SK-N-SH (cell line): ENCODE measurements at regions not wholly inside any gene's neighbourhood (a gene's known extent, or its start where the extent isn't known, plus 50 kb on each side); places are given as distances from the start of the nearest gene placed in this dataset.

ENCODE experiments used
- CTCF ChIA-PET: fragments of 300-600, 350-600 bp; formaldehyde crosslinking; extraction: SDS; loops from one replicate; lab custom pipeline; 2021; lab: Yijun Ruan, JAX
- POLR2A ChIA-PET: fragments of 350-600 bp; sonication (Branson Sonifier 250); formaldehyde crosslinking; extraction: SDS; loops from one replicate; lab custom pipeline; 2020; ENCODE audit warnings: antibody characterized with exemption, inconsistent platforms; lab: Yijun Ruan, JAX
- DNase-seq: peaks from one replicate; pipeline ENCODE4 v3.0.0; 2012
- H2AFZ ChIP-seq: fragments of 200-600 bp; sonication (generic); 2 replicates; pipeline ENCODE4 v1.8.1; 2016; ENCODE audit warnings: antibody characterized with exemption, mild to moderate bottlenecking, low read depth
- H3F3A ChIP-seq: fragments of 200-600 bp; sonication (generic); replicated peaks from 2 replicates; pipeline ENCODE3; 2016; ENCODE audit warnings: antibody characterized with exemption, mild to moderate bottlenecking; ENCODE audit not compliant: insufficient read depth
- H3K27ac ChIP-seq, 2 experiments: fragments of 200-500 bp in 1 of 2; fragments of 200-600 bp in 1 of 2; sonication (Bioruptor generic) in 1 of 2; sonication (generic), shearing (Covaris generic) in 1 of 2; 2 replicates each; pipeline versions ENCODE4 v1.5.1 to v1.6.1; 2014 to 2016; ENCODE audit warnings: low read depth in 2 of 2, inconsistent platforms in 1 of 2, low read length in 1 of 2, mild to moderate bottlenecking in 1 of 2, mixed read lengths in 1 of 2
- H3K27me3 ChIP-seq: fragments of 200-600 bp; sonication (generic), shearing (Covaris generic); 2 replicates; pipeline ENCODE4 v1.6.1; 2016; ENCODE audit warnings: mixed run types; ENCODE audit not compliant: insufficient read depth
- H3K36me3 ChIP-seq, 2 experiments: fragments of 200-500 bp in 1 of 2; fragments of 200-600 bp in 1 of 2; sonication (Bioruptor generic) in 1 of 2; sonication (generic) in 1 of 2; replicated peaks in 1 of 2; 2 replicates each; pipeline versions ENCODE3 to v1.5.1; 2014 to 2016; ENCODE audit warnings: low read length in 1 of 2, mild to moderate bottlenecking in 1 of 2; ENCODE audit not compliant: insufficient read depth in 2 of 2, control insufficient read depth in 1 of 2
- H3K4me1 ChIP-seq, 2 experiments: fragments of 200-500 bp in 1 of 2; fragments of 200-600 bp in 1 of 2; sonication (Bioruptor generic) in 1 of 2; sonication (generic), shearing (Covaris generic) in 1 of 2; 2 replicates each; pipeline versions ENCODE4 v1.5.1 to v1.6.1; 2014 to 2016; ENCODE audit warnings: low read depth in 1 of 2, low read length in 1 of 2, mixed run types in 1 of 2; ENCODE audit not compliant: insufficient read depth in 2 of 2, control insufficient read depth in 1 of 2
- H3K4me2 ChIP-seq: fragments of 200-600 bp; sonication (generic), shearing (Covaris generic); 2 replicates; pipeline ENCODE4 v1.6.1; 2017; ENCODE audit warnings: mixed run types
- H3K4me3 ChIP-seq, 2 experiments: fragments of 200-500 bp in 1 of 2; fragments of 200-600 bp in 1 of 2; sonication (Bioruptor generic) in 1 of 2; sonication (generic), shearing (Covaris generic) in 1 of 2; 2 replicates each; pipeline versions ENCODE4 v1.5.1 to v1.8.1; 2014 to 2016; ENCODE audit warnings: low read depth in 2 of 2, inconsistent platforms in 1 of 2, low read length in 1 of 2, mild to moderate bottlenecking in 1 of 2, mixed read lengths in 1 of 2, moderate library complexity in 1 of 2
- H3K79me2 ChIP-seq: fragments of 200-600 bp; sonication (generic); 2 replicates; pipeline ENCODE4 v1.8.1; 2017; ENCODE audit warnings: mild to moderate bottlenecking; ENCODE audit not compliant: insufficient read depth
- H3K9ac ChIP-seq: fragments of 200-600 bp; sonication (generic); 2 replicates; pipeline ENCODE4 v1.6.1; 2017; ENCODE audit warnings: mixed run types
- H3K9me2 ChIP-seq: fragments of 200-600 bp; sonication (generic); 2 replicates; pipeline ENCODE4 v1.6.1; 2017; ENCODE audit warnings: mixed run types
- H3K9me3 ChIP-seq: fragments of 200-600 bp; sonication (generic); 2 replicates; pipeline ENCODE4 v1.6.1; 2017; ENCODE audit warnings: mixed run types, mild to moderate bottlenecking, moderate library complexity
- H4K20me1 ChIP-seq: fragments of 200-600 bp; sonication (generic); 2 replicates; pipeline ENCODE4 v1.6.1; 2017; ENCODE audit warnings: mild to moderate bottlenecking, mixed run types; ENCODE audit not compliant: insufficient read depth
- CHD2 ChIP-seq: fragments of 150-350 bp; IDR thresholded peaks from 2 replicates; pipeline ENCODE4 v1.6.1; 2018; ENCODE audit warnings: low read length; ENCODE audit not compliant: partially characterized antibody
- CTCF ChIP-seq: fragments of 200-600 bp; sonication (generic); IDR thresholded peaks from 2 replicates; pipeline ENCODE4 v1.6.1; 2017; ENCODE audit warnings: antibody characterized with exemption, mild to moderate bottlenecking, moderate library complexity
- ELF1 ChIP-seq: IDR thresholded peaks from 2 replicates; pipeline ENCODE4 v1.4.0; 2012
- EZH2phosphoT487 ChIP-seq: fragments of 200-600 bp; sonication (generic); IDR thresholded peaks from 2 replicates; pipeline ENCODE4 v1.6.1; 2017; ENCODE audit warnings: low read depth, mixed run types, mild to moderate bottlenecking, antibody characterized with exemption, moderate library complexity, borderline replicate concordance
- FOSL2 ChIP-seq: IDR thresholded peaks from 2 replicates; pipeline ENCODE4 v1.4.0; 2012; ENCODE audit warnings: low read depth, mild to moderate bottlenecking, moderate library complexity, borderline replicate concordance
- IRF3 ChIP-seq: fragments of 150-350 bp; IDR thresholded peaks from 2 replicates; pipeline ENCODE4 v1.6.1; 2016; ENCODE audit warnings: mild to moderate bottlenecking, low read depth, low read length
- MAX ChIP-seq: IDR thresholded peaks from 2 replicates; pipeline ENCODE4 v1.4.0; 2012; ENCODE audit warnings: low read depth
- MXI1 ChIP-seq: IDR thresholded peaks from 2 replicates; pipeline ENCODE4 v1.6.1; 2012; ENCODE audit warnings: mild to moderate bottlenecking, low read depth, low read length, improper control_type of control experiment
- NRF1 ChIP-seq: IDR thresholded peaks from 2 replicates; pipeline ENCODE4 v1.6.1; 2012; ENCODE audit warnings: low read depth, mild to moderate bottlenecking, low read length
- PBX3 ChIP-seq: IDR thresholded peaks from 2 replicates; pipeline ENCODE4; 2012
- RAD21 ChIP-seq: IDR thresholded peaks from 2 replicates; pipeline ENCODE4 v1.6.1; 2012; ENCODE audit warnings: mild to moderate bottlenecking, low read length
- RCOR1 ChIP-seq: fragments of 150-350 bp; IDR thresholded peaks from 2 replicates; pipeline ENCODE4 v1.6.1; 2017; ENCODE audit warnings: antibody characterized with exemption, low read length
- RFX5 ChIP-seq: IDR thresholded peaks from 2 replicates; pipeline ENCODE4 v1.6.1; 2012; ENCODE audit warnings: mild to moderate bottlenecking, improper control_type of control experiment, low read length
- RXRA ChIP-seq: IDR thresholded peaks from 2 replicates; pipeline ENCODE4 v1.4.0; 2012; ENCODE audit warnings: low read depth, mild to moderate bottlenecking, borderline replicate concordance
- TAF1 ChIP-seq: IDR thresholded peaks from 2 replicates; pipeline ENCODE4 v1.6.1; 2012; ENCODE audit warnings: low read depth, mild to moderate bottlenecking, low read length, moderate library complexity, borderline replicate concordance
- TEAD4 ChIP-seq: IDR thresholded peaks from 2 replicates; pipeline ENCODE4 v1.4.0; 2012; ENCODE audit warnings: mild to moderate bottlenecking, borderline replicate concordance; ENCODE audit not compliant: insufficient read depth
- USF1 ChIP-seq: IDR thresholded peaks from 2 replicates; pipeline ENCODE4 v1.4.0; 2012; ENCODE audit warnings: low read depth, borderline replicate concordance
- ZBTB33 ChIP-seq: IDR thresholded peaks from 2 replicates; pipeline ENCODE4 v1.4.0; 2012; ENCODE audit warnings: low read depth, borderline replicate concordance
- WGBS: methylation state at CpG from one replicate; pipeline ENCODE4 v1.1.6; 2017; ENCODE audit warnings: low lambda C conversion rate; 5-methylcytosine and 5-hydroxymethylcytosine counted together

GRCh38 chr6:56744528-56744927, 101.8 kb upstream of the DST start:
- Histone ChIP-seq H3K27ac (no peak overlapping the region), H3F3A (peaks cover 28% of the 10 kb centered on the region), H3K9me2 (no peaks in the 10 kb centered on the region), H4K20me1 (peaks cover 68% of the 10 kb centered on the region), H3K4me2 (no peak overlapping the region), H3K4me3 (no peak overlapping the region), H3K27me3 (no peaks in the 10 kb centered on the region), H3K9ac (no peak overlapping the region), H2AFZ (no peak overlapping the region), H3K79me2 (peaks cover 99% of the 10 kb centered on the region), H3K4me1 (peaks cover 16 to 42% of the 10 kb centered on the region in 2 experiments; a peak in 3 of 4 replicates), H3K9me3 (no peaks in the 10 kb centered on the region), H3K36me3 (peaks cover 0 to 3% of the 10 kb centered on the region in 2 experiments)
- TF ChIP-seq CHD2 = no peak
- no peak for TF ChIP-seq RAD21
- TF ChIP-seq MXI1 = no peak
- TF ChIP-seq MAX = no peak
- TF ChIP-seq RFX5 = no peak
- CTCF ChIA-PET = interaction anchor here (0.8 to 1.3 kb wide), 4 partner anchors 19 to 386 kb away, joined by 3 read pairs; no protein-coding TSS in a partner anchor
- DNase-seq = no peak
- POLR2A ChIA-PET = no interaction called here
- 87% methylated on average over 3 of the region's 3 CpGs for WGBS

GRCh38 chr6:56742122-56742791, 99.6 kb upstream of the DST start:
- H3K27me3 ChIP-seq = no peaks in the 10 kb centered on the region
- no peak for TF ChIP-seq RXRA
- TF ChIP-seq TEAD4 = no peak
- no peak for TF ChIP-seq TAF1
- TF ChIP-seq MAX = no peak
- TF ChIP-seq ZBTB33 = no peak
- TF ChIP-seq IRF3 = no peak
- no peak for TF ChIP-seq RFX5
- TF ChIP-seq RCOR1 = no peak
- TF ChIP-seq FOSL2 = no peak
- TF ChIP-seq USF1 = no peak
- TF ChIP-seq ELF1 = no peak
- TF ChIP-seq NRF1 = no peak
- TF ChIP-seq PBX3 = no peak
- no peak for TF ChIP-seq EZH2phosphoT487
- no peak for TF ChIP-seq CHD2
- TF ChIP-seq RAD21 = no peak
- TF ChIP-seq CTCF = no peak
- H3K9ac ChIP-seq = no peak overlapping the region
- H3K4me2 ChIP-seq = peak overlapping the region; percentile 59
- peaks cover 14 to 23% of the 10 kb centered on the region in 2 experiments; a peak in 3 of 4 replicates for H3K4me1 ChIP-seq
- H4K20me1 ChIP-seq = peaks cover 77% of the 10 kb centered on the region
- no peak overlapping the region for H2AFZ ChIP-seq
- ChIA-PET CTCF (interaction anchor here (1.1 to 1.4 kb wide), 3 partner anchors 12 to 33 kb away, joined by 3 to 4 read pairs (median 3); no protein-coding TSS in a partner anchor), POLR2A (no interaction called here)
- no peak for DNase-seq
- WGBS = 83% methylated on average over 6 of the region's 6 CpGs
- H3K79me2 ChIP-seq = peaks cover 100% of the 10 kb centered on the region
- no peaks in the 10 kb centered on the region for H3K9me3 ChIP-seq
- H3K36me3 ChIP-seq = peaks cover 0 to 3% of the 10 kb centered on the region in 2 experiments
- H3F3A ChIP-seq = peaks cover 8% of the 10 kb centered on the region
- H3K4me3 ChIP-seq = 0 out of 4 replicates have a peak overlapping the region, but pooled peaks of 1 of the 2 experiments have one; percentile 7
- H3K27ac ChIP-seq = peak overlapping the region in 1 of 2 experiments; percentile 14; a peak in 1 of 4 replicates
- H3K9me2 ChIP-seq = no peaks in the 10 kb centered on the region
